A549 (cell line): ENCODE measurements at regions not wholly inside any gene's neighbourhood (a gene's known extent, or its start where the extent isn't known, plus 50 kb on each side); places are given as distances from the start of the nearest gene placed in this dataset.

Experiments used
- CTCF ChIP-seq: fragments of >200 bp; sonication (Bioruptor Twin); formaldehyde crosslinking; IDR thresholded peaks from 3 replicates; pipeline ENCODE4 v1.5.1; 2016
- FOXS1 ChIP-seq: fragments of 250-450 bp; sonication (Bioruptor Pico); IDR thresholded peaks from 2 replicates; pipeline ENCODE4 v1.5.0; 2020; ENCODE audit warnings: mild to moderate bottlenecking, moderate library complexity
- HDAC2 ChIP-seq: fragments of 200-600 bp; sonication (generic); IDR thresholded peaks from 2 replicates; pipeline ENCODE4 v1.6.1; 2016
- HOXA7 ChIP-seq: fragments of 250-450 bp; sonication (Bioruptor Pico); IDR thresholded peaks from 2 replicates; pipeline ENCODE4 v1.5.0; 2020; ENCODE audit warnings: mild to moderate bottlenecking, moderate library complexity
- MAFK ChIP-seq: fragments of 450-650 bp; IDR thresholded peaks from 2 replicates; pipeline ENCODE4 v1.6.1; 2014; ENCODE audit not compliant: partially characterized antibody
- MYC ChIP-seq: IDR thresholded peaks from 2 replicates; pipeline ENCODE4 v1.6.1; 2012; ENCODE audit warnings: mild to moderate bottlenecking, inconsistent platforms, low read length, improper control_type of control experiment, borderline replicate concordance
- NFE2L2 ChIP-seq: fragments of 150-350 bp; conservative IDR thresholded peaks from 2 replicates; pipeline ENCODE4 v1.6.1; 2014; ENCODE audit warnings: low read length
- NR3C1 ChIP-seq: fragments of >200 bp; sonication (Bioruptor Twin); formaldehyde crosslinking; IDR thresholded peaks from 3 replicates; pipeline ENCODE4 v1.6.1; 2017
- POLR2A ChIP-seq: IDR thresholded peaks from 2 replicates; pipeline ENCODE4 v1.6.1; 2012; ENCODE audit warnings: mild to moderate bottlenecking, low read length
- RCOR1 ChIP-seq: fragments of 150-350 bp; IDR thresholded peaks from 2 replicates; pipeline ENCODE4 v1.6.1; 2014; ENCODE audit warnings: antibody characterized with exemption, low read length, low read depth
- RFX5 ChIP-seq: fragments of 450-650 bp; IDR thresholded peaks from 2 replicates; pipeline ENCODE4 v1.7.1; 2014; ENCODE audit warnings: antibody characterized with exemption, mild to moderate bottlenecking, moderate library complexity
- SMC3 ChIP-seq: fragments of >200 bp; sonication (Bioruptor Twin); formaldehyde crosslinking; IDR thresholded peaks from 3 replicates; pipeline ENCODE4 v1.6.1; 2018; ENCODE audit warnings: inconsistent platforms
- TF ChIP-seq, protein P1 (sequence below): IDR thresholded peaks from 2 replicates; pipeline ENCODE4 v1.6.1; 2012
- TF ChIP-seq, protein P2 (sequence below): fragments of 450-650 bp; IDR thresholded peaks from 2 replicates; pipeline ENCODE4 v1.6.1; 2014; ENCODE audit warnings: antibody characterized with exemption

DNA sequence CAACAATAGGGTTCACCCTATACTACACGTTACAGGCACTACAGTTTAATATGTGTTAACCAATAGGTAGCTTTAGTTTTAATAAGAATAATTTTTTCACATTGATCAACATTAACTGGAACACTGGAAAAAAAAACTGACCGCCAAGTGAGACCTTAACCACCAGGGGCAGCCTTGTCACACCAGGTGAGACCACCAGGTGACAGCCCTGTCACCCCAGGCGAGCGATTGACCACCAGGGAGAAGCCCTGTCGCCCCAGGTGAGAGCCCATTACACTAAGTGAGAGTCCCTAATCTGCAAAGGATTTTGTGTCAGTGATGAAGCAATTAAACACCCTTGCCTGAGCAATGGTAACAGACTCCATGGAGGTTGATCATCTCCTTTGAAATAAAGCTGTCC lies 75.4 kb upstream of the SYK start:
- TF ChIP-seq RFX5 = no peak
- TF ChIP-seq, protein P1, sequence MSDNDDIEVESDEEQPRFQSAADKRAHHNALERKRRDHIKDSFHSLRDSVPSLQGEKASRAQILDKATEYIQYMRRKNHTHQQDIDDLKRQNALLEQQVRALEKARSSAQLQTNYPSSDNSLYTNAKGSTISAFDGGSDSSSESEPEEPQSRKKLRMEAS = no peak
- TF ChIP-seq MYC = no peak
- no peak for TF ChIP-seq MAFK
- TF ChIP-seq POLR2A = no peak
- TF ChIP-seq FOXS1 (CRISPR knock-in tag) = no peak
- no peak for TF ChIP-seq RCOR1
- TF ChIP-seq HOXA7 = no peak
- no peak for TF ChIP-seq HDAC2
- no peak for TF ChIP-seq NFE2L2
- TF ChIP-seq SMC3 = no peak
- no peak for TF ChIP-seq CTCF
- no peak for TF ChIP-seq NR3C1
- TF ChIP-seq, protein P2, sequence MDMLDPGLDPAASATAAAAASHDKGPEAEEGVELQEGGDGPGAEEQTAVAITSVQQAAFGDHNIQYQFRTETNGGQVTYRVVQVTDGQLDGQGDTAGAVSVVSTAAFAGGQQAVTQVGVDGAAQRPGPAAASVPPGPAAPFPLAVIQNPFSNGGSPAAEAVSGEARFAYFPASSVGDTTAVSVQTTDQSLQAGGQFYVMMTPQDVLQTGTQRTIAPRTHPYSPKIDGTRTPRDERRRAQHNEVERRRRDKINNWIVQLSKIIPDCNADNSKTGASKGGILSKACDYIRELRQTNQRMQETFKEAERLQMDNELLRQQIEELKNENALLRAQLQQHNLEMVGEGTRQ = no peak
